K562 (cell line): ENCODE measurements at regions not wholly inside any gene's neighbourhood (a gene's known extent, or its start where the extent isn't known, plus 50 kb on each side); places are given as distances from the start of the nearest gene placed in this dataset.

Experiments
- ATAC-seq: fragments of 200-7000 bp; cut with Tn5 transposase; 3 replicates; pipeline ENCODE4 v1.9.1; 2020; ENCODE audit warnings: moderate library complexity
- BruUV-seq: library from RNA; stranded (reverse); fragments of 400-500 nt; replicated peaks from 2 replicates; lab custom pipeline; 2021; lab: Mats Ljungman, UMichigan
- CTCF ChIA-PET: fragments of 300-600 bp; formaldehyde crosslinking; extraction: SDS; loops from one replicate; lab custom pipeline; 2021; ENCODE audit warnings: low intra/inter-chr PET ratio; lab: Yijun Ruan, JAX
- POLR2A ChIA-PET: fragments of 300-600, 350-650 bp; sonication (Branson Sonifier 250); formaldehyde crosslinking; extraction: SDS; loops from one replicate; lab custom pipeline; 2021; ENCODE audit warnings: antibody characterized with exemption, inconsistent platforms; lab: Yijun Ruan, JAX
- DNase-seq, 4 experiments: peaks; one replicate each; pipeline versions ENCODE4 v3.0.0 to v3.0.0-alpha.2; 2011 to 2018; ENCODE audit warnings: low spot score in 3 of 4, mixed read lengths in 3 of 4; ENCODE audit errors: extremely low read depth in 1 of 4
- FAIRE-seq: peaks from 2 replicates; lab custom pipeline; 2011; peaks lifted over from hg19 to GRCh38; lab: Jason Lieb, UNC
- H2AFZ ChIP-seq: 2 replicates; pipeline ENCODE4 v1.6.0; 2011; ENCODE audit warnings: low read depth, low read length, control low read depth, inconsistent platforms
- H3K27ac ChIP-seq: fragments of 200-600 bp; 3 replicates; pipeline ENCODE4 v1.8.0; 2011; ENCODE audit warnings: low read depth, mild to moderate bottlenecking, control low read depth, inconsistent platforms, low read length, moderate library complexity, mixed read lengths; ENCODE audit errors: extremely low read depth
- H3K27me3 ChIP-seq, 2 experiments: fragments of 300-600 bp in 1 of 2; 2 replicates in 1 of 2; 3 replicates in 1 of 2; pipeline versions ENCODE4 v1.6.0 to v1.8.0; 2011; ENCODE audit warnings: inconsistent platforms in 2 of 2, low read length in 2 of 2, mild to moderate bottlenecking in 1 of 2, mixed read lengths in 1 of 2, moderate library complexity in 1 of 2; ENCODE audit not compliant: control insufficient read depth in 2 of 2, insufficient read depth in 2 of 2
- H3K36me3 ChIP-seq: fragments of 300-600 bp; 3 replicates; pipeline ENCODE4 v1.8.0; 2011; ENCODE audit warnings: mild to moderate bottlenecking, low read length, inconsistent platforms; ENCODE audit not compliant: control insufficient read depth, insufficient read depth
- H3K4me1 ChIP-seq, 2 experiments: fragments of 200-600 bp in 1 of 2; replicated peaks in 1 of 2; 2 replicates in 1 of 2; 3 replicates in 1 of 2; pipeline versions ENCODE4 v1.5.1 to v1.8.0; 2011; ENCODE audit warnings: inconsistent platforms in 2 of 2, low read length in 2 of 2, mild to moderate bottlenecking in 1 of 2, mixed read lengths in 1 of 2, moderate library complexity in 1 of 2; ENCODE audit not compliant: control insufficient read depth in 2 of 2, insufficient read depth in 2 of 2
- H3K4me2 ChIP-seq: 2 replicates; pipeline ENCODE4 v1.6.1; 2011; ENCODE audit warnings: low read length, control low read depth, inconsistent platforms, mixed read lengths; ENCODE audit not compliant: insufficient read depth
- H3K4me3 ChIP-seq: fragments of 200-600 bp; sonication (generic), shearing (Covaris generic); 2 replicates; pipeline ENCODE4 v1.5.1; 2016; ENCODE audit warnings: control low read depth, inconsistent platforms
- H3K79me2 ChIP-seq: fragments of 200-600 bp; 3 replicates; pipeline ENCODE4 v1.8.0; 2011; ENCODE audit warnings: low read length, inconsistent platforms; ENCODE audit not compliant: control insufficient read depth, insufficient read depth
- H3K9ac ChIP-seq, 2 experiments: 2 replicates each; pipeline versions ENCODE4 v1.6.0 to v1.6.1; 2011; ENCODE audit warnings: low read depth in 2 of 2, low read length in 2 of 2, control low read depth in 1 of 2, inconsistent platforms in 1 of 2, mild to moderate bottlenecking in 1 of 2, mixed read lengths in 1 of 2; ENCODE audit not compliant: insufficient read depth in 1 of 2
- H3K9me1 ChIP-seq: one replicate; pipeline ENCODE4 v1.6.0; 2011; ENCODE audit warnings: inconsistent platforms, mild to moderate bottlenecking, low read length, moderate library complexity; ENCODE audit not compliant: control insufficient read depth, insufficient read depth
- H3K9me3 ChIP-seq: replicated peaks from 2 replicates; pipeline ENCODE4 v1.5.1; 2011; ENCODE audit warnings: low read depth, low read length, inconsistent platforms; ENCODE audit not compliant: control insufficient read depth, insufficient read depth
- H4K20me1 ChIP-seq: replicated peaks from 2 replicates; pipeline ENCODE4 v1.6.1; 2011; ENCODE audit warnings: low read length, inconsistent platforms, mixed read lengths; ENCODE audit not compliant: control insufficient read depth, insufficient read depth
- HDAC1 ChIP-seq, 2 experiments: fragments of 450-650 bp; IDR thresholded peaks; 2 replicates each; pipeline ENCODE4 v1.6.1; 2016 to 2017; ENCODE audit warnings: inconsistent platforms in 1 of 2, mild to moderate bottlenecking in 1 of 2, moderate library complexity in 1 of 2
- NFIC ChIP-seq: fragments of 450-650 bp; IDR thresholded peaks from 2 replicates; pipeline ENCODE4 v1.6.1; 2017; ENCODE audit warnings: mild to moderate bottlenecking, inconsistent platforms
- RAD21 ChIP-seq, 2 experiments: fragments of 250-450 bp in 1 of 2; fragments of 450-650 bp in 1 of 2; sonication (Bioruptor Pico) in 1 of 2; formaldehyde crosslinking in 1 of 2; IDR thresholded peaks in 1 of 2; conservative IDR thresholded peaks in 1 of 2; 2 replicates each; pipeline versions ENCODE4 v1.4.0 to v1.8.0; 2020 to 2022; ENCODE audit warnings: mild to moderate bottlenecking in 2 of 2, moderate library complexity in 1 of 2
- RCOR1 ChIP-seq, 2 experiments: IDR thresholded peaks; 2 replicates each; pipeline ENCODE4 v1.6.1; 2012; ENCODE audit warnings: low read depth in 2 of 2, low read length in 2 of 2, borderline replicate concordance in 1 of 2, improper control_type of control experiment in 1 of 2
- SNRNP70 ChIP-seq: fragments of 200-400 bp; formaldehyde crosslinking; optimal IDR thresholded peaks from 2 replicates; pipeline ENCODE3; 2017; ENCODE audit warnings: low read depth, low read length
- SOX6 ChIP-seq: fragments of 450-650 bp; IDR thresholded peaks from 2 replicates; pipeline ENCODE4 v1.6.1; 2014; ENCODE audit warnings: mild to moderate bottlenecking
- XRCC3 ChIP-seq: fragments of 450-650 bp; IDR thresholded peaks from 2 replicates; pipeline ENCODE4 v1.6.1; 2017; ENCODE audit warnings: mild to moderate bottlenecking, moderate library complexity
- ZNF347 ChIP-seq: fragments of 450-650 bp; formaldehyde crosslinking; IDR thresholded peaks from 2 replicates; pipeline ENCODE4 v1.4.0; 2020; ENCODE audit warnings: low read depth, mild to moderate bottlenecking, moderate library complexity
- ZNF57 ChIP-seq: fragments of 450-650 bp; formaldehyde crosslinking; IDR thresholded peaks from 2 replicates; pipeline ENCODE4 v1.4.0; 2020; ENCODE audit warnings: mild to moderate bottlenecking, moderate library complexity
- WGBS: fragments of 100-300 bp; shearing (Covaris generic); methylation state at CpG from one replicate; pipeline ENCODE4 v1.1.6; 2016; ENCODE audit warnings: low coverage, mixed read lengths; ENCODE audit not compliant: insufficient coverage; ENCODE audit errors: missing lambda C conversion rate; 5-methylcytosine and 5-hydroxymethylcytosine counted together
- in situ Hi-C: fragments of 300-500 bp; cut with MboI; formaldehyde crosslinking; loops from 4 replicates; pipeline ENCODE4 v1.15.0; 2018; ENCODE audit warnings: inconsistent platforms, mixed read lengths
- intact Hi-C: fragments of 100-400 bp; cut with micrococcal nuclease; formaldehyde crosslinking; loops from 2 replicates; pipeline ENCODE4 v1.14.2; 2022
- TF ChIP-seq, protein P1 (sequence below): sonication (generic); formaldehyde crosslinking; IDR thresholded peaks from 2 replicates; pipeline ENCODE4 v1.8.0; 2022; ENCODE audit warnings: missing genetic modification reagents, mild to moderate bottlenecking, borderline replicate concordance

DNA sequence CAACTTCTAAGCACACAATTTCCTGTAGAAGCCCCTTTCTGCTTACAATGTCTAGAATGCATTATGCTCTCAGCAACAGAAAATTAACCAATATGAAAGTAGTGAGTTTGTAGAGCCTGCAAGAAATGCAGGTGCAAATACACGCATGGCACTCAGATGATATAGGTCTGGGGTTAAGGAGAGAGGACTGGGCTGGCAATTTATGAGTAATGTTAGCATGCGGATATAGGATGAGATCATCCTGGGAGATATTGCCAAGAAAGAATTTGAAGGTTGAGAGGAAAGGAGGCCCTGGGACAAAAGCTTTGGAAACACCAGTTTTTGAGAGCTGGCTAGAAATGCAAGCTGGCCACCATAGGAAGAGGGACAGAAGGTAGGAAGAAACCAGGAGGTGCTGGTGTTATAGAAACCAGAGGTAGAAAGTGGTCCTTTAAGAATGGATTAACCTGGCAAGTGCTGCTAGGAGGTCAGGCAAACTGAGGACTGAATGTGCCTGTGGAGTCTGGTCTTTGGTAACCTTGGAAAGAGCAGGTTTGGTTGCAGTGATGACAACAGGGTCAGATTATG is 183.2 kb upstream of the MYLIP start (continued):
- TF ChIP-seq, protein P1, sequence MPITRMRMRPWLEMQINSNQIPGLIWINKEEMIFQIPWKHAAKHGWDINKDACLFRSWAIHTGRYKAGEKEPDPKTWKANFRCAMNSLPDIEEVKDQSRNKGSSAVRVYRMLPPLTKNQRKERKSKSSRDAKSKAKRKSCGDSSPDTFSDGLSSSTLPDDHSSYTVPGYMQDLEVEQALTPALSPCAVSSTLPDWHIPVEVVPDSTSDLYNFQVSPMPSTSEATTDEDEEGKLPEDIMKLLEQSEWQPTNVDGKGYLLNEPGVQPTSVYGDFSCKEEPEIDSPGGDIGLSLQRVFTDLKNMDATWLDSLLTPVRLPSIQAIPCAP (CRISPR knock-in tag) = no peak
- TF ChIP-seq ZNF57 (CRISPR knock-in tag) (no peak), XRCC3 (no peak), HDAC1 (IDR thresholded peaks at IDR 0.05) (no peak), RAD21 (CRISPR knock-in tag; conservative IDR thresholded peaks at IDR 0.05 in 1 of 2, IDR thresholded peaks at IDR 0.05 in 1 of 2) (peak in 1 of 2 experiments; percentile 11; a peak in 2 of 4 replicates)

DNA sequence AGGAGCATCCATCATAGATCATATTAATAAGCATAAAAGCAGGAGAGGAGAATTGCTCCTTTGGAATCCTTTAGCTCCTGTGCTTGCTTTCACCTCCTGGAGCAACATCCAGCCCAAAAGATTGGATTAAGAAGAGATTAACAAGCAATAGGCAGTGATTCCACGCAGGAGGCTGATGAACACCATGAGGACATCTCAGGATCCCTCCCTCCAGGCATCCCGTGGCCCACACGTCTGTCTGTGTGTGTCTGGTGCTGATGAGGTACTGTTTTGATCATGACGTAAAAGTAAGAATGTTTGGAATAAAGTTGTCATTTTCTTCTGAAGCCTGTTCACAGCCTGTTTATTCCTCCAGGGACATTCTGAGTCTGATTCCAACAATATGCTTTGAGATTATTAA is 185.5 kb upstream of the MYLIP start:
- H3K9me3 ChIP-seq = no peaks in the 10 kb centered on the region; the same call in 1 of the 2 replicates
- no peak for ATAC-seq
- H3K4me1 ChIP-seq = 0 out of 5 replicates have a peak, but pooled peaks cover 0 to 3% of the 10 kb centered on the region in 2 experiments
- no peaks in the 10 kb centered on the region for H4K20me1 ChIP-seq
- no peaks in the 10 kb centered on the region for H3K36me3 ChIP-seq
- no peaks in the 10 kb centered on the region for H3K9me1 ChIP-seq
- BruUV-seq = no TSS peak
- DNase-seq = no peak
- in situ Hi-C loops (no loop called here), intact Hi-C loops (no loop called here)
- TF ChIP-seq SOX6 (no peak), ZNF347 (CRISPR knock-in tag) (no peak), SNRNP70 (no peak), NFIC (no peak), RCOR1 (IDR thresholded peaks at IDR 0.05; ENCODE audit: borderline replicate concordance in 1 of 2, low read depth in 2 of 2, low read length in 2 of 2) (no peak)
- FAIRE-seq = no peak
- ChIA-PET POLR2A (interaction anchor here (0.8 to 1.1 kb wide), 3 partner anchors 9 to 43 kb away, joined by 4 to 5 read pairs (median 4); no protein-coding TSS in a partner anchor), CTCF (no interaction called here)
- H3K27me3 ChIP-seq = no peaks in the 10 kb centered on the region
- no peak overlapping the region for H3K27ac ChIP-seq
- H3K9ac ChIP-seq = no peak overlapping the region
- no peak overlapping the region for H3K4me2 ChIP-seq
- 49% methylated on average over 4 of the region's 4 CpGs for WGBS
- H3K4me3 ChIP-seq = no peak overlapping the region
- no peaks in the 10 kb centered on the region for H3K79me2 ChIP-seq
- 0 out of 2 replicates have a peak overlapping the region, but pooled peaks have one; percentile 13 for H2AFZ ChIP-seq
